ENCODE measurements at regions not wholly inside any gene's neighbourhood (a gene's known extent, or its start where the extent isn't known, plus 50 kb on each side); places are given as distances from the start of the nearest gene placed in this dataset.

- TF ChIP-seq POLR2A (IDR thresholded peaks at IDR 0.05; ENCODE audit: low read depth, low read length) (no peak), POLR2AphosphoS5 (IDR thresholded peaks at IDR 0.05; ENCODE audit: low read depth, low read length) (no peak), TAF1 (IDR thresholded peaks at IDR 0.05; ENCODE audit: low read depth, low read length) (no peak)
Measured at GRCh38 chr1:234942012-234942332, 186.7 kb downstream of the TOMM20 start.
